PFSK-1 (cell line): ENCODE measurements at regions not wholly inside any gene's neighbourhood (a gene's known extent, or its start where the extent isn't known, plus 50 kb on each side); places are given as distances from the start of the nearest gene placed in this dataset.

ENCODE experiments used
- FOXP2 ChIP-seq: optimal IDR thresholded peaks from 2 replicates; pipeline ENCODE3; 2011; ENCODE audit warnings: borderline replicate concordance, control low read depth, inconsistent platforms; ENCODE audit not compliant: insufficient read depth; ENCODE audit errors: extremely low read length, extremely low read depth
- POLR2AphosphoS5 ChIP-seq: IDR thresholded peaks from 2 replicates; pipeline ENCODE4 v1.6.1; 2012; ENCODE audit warnings: low read depth, mild to moderate bottlenecking, control low read depth, low read length, moderate library complexity
- SIN3A ChIP-seq: IDR thresholded peaks from 2 replicates; pipeline ENCODE4 v1.6.1; 2012; ENCODE audit warnings: mild to moderate bottlenecking, low read length, moderate library complexity, borderline replicate concordance; ENCODE audit not compliant: insufficient read depth
- TAF1 ChIP-seq: IDR thresholded peaks from 2 replicates; pipeline ENCODE4 v1.6.1; 2012; ENCODE audit warnings: low read length, control low read depth, borderline replicate concordance; ENCODE audit not compliant: insufficient read depth
- TF ChIP-seq, protein P1 (sequence below), 2 experiments: IDR thresholded peaks; 2 replicates each; pipeline versions ENCODE4 v1.6.1 to v1.8.0; 2011 to 2012; ENCODE audit warnings: low read depth in 2 of 2, low read length in 2 of 2, control low read depth in 1 of 2, inconsistent platforms in 1 of 2, mild to moderate bottlenecking in 1 of 2, moderate library complexity in 1 of 2; ENCODE audit not compliant: insufficient read depth in 1 of 2

DNA sequence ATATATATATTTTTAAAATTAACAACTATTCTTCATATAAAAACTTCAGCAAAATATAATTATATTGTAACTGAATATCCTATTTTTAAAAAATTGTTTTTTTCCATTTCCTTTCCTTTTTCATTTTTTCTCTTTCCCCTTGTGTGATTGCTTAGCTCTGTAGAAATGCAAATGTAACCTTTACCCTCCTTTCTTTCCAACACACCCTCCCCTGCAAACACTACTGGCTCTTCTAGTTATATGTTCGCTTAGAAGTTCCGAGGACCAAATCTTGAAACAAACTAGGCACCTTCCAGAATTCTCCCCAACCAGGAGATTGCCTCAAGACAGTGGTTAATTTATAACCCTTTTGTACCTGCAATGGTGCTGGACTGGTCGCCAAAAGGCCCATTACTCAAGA is 1980.0 kb upstream of the CDH6 start:
- TF ChIP-seq TAF1 (no peak), SIN3A (no peak), POLR2AphosphoS5 (no peak), FOXP2 (no peak)
- TF ChIP-seq, protein P1, sequence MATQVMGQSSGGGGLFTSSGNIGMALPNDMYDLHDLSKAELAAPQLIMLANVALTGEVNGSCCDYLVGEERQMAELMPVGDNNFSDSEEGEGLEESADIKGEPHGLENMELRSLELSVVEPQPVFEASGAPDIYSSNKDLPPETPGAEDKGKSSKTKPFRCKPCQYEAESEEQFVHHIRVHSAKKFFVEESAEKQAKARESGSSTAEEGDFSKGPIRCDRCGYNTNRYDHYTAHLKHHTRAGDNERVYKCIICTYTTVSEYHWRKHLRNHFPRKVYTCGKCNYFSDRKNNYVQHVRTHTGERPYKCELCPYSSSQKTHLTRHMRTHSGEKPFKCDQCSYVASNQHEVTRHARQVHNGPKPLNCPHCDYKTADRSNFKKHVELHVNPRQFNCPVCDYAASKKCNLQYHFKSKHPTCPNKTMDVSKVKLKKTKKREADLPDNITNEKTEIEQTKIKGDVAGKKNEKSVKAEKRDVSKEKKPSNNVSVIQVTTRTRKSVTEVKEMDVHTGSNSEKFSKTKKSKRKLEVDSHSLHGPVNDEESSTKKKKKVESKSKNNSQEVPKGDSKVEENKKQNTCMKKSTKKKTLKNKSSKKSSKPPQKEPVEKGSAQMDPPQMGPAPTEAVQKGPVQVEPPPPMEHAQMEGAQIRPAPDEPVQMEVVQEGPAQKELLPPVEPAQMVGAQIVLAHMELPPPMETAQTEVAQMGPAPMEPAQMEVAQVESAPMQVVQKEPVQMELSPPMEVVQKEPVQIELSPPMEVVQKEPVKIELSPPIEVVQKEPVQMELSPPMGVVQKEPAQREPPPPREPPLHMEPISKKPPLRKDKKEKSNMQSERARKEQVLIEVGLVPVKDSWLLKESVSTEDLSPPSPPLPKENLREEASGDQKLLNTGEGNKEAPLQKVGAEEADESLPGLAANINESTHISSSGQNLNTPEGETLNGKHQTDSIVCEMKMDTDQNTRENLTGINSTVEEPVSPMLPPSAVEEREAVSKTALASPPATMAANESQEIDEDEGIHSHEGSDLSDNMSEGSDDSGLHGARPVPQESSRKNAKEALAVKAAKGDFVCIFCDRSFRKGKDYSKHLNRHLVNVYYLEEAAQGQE (IDR thresholded peaks at IDR 0.05; ENCODE audit: insufficient read depth in 1 of 2, low read depth in 2 of 2, low read length in 2 of 2): no peak

DNA sequence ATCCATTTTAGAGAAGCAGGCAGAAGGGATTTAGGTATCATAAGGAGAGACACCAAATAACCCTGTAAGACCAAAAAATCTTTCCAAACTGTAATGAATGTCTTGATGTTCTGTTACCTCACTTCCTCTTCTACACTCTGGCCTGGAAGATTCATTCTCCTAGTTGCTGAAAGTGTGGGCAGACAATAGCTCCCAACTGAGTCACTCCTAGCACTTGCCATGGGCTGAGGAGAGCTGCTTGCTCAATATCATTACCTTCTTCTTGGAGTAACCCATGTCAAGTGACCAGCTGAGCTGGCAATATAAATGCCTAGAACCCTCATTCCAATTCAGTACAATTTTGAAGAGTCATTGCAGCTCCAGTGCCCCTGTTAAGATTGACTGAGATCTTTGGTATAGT is 1985.5 kb upstream of the CDH6 start:
- TF ChIP-seq TAF1: no peak
- no peak for TF ChIP-seq SIN3A
- TF ChIP-seq FOXP2: no peak
- no peak for TF ChIP-seq POLR2AphosphoS5
- TF ChIP-seq, protein P1 (IDR thresholded peaks at IDR 0.05; ENCODE audit: insufficient read depth in 1 of 2, low read depth in 2 of 2, low read length in 2 of 2): no peak

DNA sequence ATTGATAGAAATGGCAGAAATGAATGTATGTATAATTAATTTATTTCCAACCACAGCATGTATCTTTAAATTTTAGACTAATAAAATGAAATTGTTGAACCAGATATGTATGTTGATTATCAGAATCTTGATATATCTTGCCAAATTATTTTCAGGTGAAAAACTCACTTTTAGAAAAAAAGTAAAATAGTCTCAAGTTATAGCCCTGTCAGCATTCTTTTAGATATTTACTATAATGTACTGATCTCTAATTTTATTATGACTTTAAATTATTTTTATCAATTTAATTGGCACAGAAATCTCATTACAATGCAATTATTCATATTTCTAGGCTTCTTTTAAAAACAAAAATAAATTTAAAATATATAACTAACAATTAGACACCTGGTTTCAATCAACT is 1990.4 kb upstream of the CDH6 start:
- no peak for TF ChIP-seq POLR2AphosphoS5

DNA sequence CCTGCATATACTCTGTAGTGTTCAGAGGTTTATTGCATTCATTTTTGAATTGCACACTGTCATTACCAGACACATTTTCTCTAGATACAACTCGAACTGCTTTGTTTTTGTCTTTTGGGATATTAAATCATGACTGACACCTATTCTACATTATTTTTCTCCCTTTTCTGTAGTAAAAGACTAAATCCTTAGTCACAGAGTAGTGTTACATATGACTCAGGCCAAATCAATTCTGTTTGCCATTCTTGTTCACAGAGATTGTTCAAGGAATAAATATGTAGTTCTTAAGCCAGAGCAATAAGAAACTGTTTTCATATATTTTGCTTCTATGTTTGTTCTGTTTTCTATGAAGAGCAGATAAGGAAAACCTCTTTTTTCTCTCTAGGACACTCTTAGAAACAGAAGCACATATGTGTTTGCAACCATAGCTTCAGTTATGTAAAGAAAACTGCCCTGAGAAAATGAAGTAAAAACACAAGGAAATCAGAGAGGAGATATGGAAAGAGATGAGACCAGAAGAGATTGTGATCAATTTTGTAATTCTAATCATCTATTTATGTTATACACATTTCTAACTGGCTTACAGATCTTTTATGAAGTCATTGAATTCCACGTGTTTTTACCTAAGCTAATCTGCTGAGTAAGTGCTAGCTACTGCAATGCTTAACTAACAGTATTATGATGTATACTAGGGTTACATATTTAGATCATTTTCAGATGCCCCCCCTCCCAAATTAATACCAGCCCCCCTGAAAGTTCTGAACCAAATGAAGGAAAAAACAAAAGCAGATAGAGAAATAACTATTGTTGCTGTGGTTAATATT is 1995.6 kb upstream of the CDH6 start:
- TF ChIP-seq TAF1 (no peak), SIN3A (no peak), POLR2AphosphoS5 (no peak), FOXP2 (no peak)
- TF ChIP-seq, protein P1 (IDR thresholded peaks at IDR 0.05; ENCODE audit: insufficient read depth in 1 of 2, low read depth in 2 of 2, low read length in 2 of 2): no peak

GRCh38 chr5:29193972-29194371 is 1999.5 kb upstream of the CDH6 start:
- TF ChIP-seq TAF1: no peak

- no peak for TF ChIP-seq SIN3A
- TF ChIP-seq, protein P1 (IDR thresholded peaks at IDR 0.05; ENCODE audit: insufficient read depth in 1 of 2, low read depth in 2 of 2, low read length in 2 of 2): no peak
- no peak for TF ChIP-seq TAF1
- TF ChIP-seq POLR2AphosphoS5: no peak
- TF ChIP-seq FOXP2: no peak
Measured at GRCh38 chr5:29185558-29185957, 2007.9 kb upstream of the CDH6 start.
